ENCODE measurements at regions not wholly inside any gene's neighbourhood (a gene's known extent, or its start where the extent isn't known, plus 50 kb on each side); places are given as distances from the start of the nearest gene placed in this dataset.

DNA sequence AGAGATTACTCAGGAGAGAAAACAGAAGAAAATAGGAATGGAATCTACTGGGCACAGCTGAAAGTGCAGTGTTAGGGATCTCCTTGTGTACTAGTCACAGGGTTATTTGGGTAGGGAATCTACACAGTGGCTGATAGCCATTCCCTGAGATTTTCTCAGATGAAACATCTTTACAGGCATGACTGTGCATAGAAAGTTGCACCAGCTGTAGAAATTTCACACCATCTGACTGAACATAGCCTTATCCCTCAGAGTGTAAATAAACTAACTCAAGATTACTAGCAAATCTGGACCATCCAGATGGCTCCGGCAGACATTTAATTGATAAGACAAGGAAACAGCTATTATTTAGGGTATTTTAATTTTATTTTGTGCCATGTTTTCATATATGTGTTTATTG lies 2053.5 kb upstream of the TENM3 start:
- TF ChIP-seq CTCF (IDR thresholded peaks at IDR 0.05; ENCODE audit: insufficient read depth, low read length) (no peak), GABPA (IDR thresholded peaks at IDR 0.05; ENCODE audit: low read depth) (no peak), SPI1 (IDR thresholded peaks at IDR 0.05; ENCODE audit: borderline replicate concordance, low read depth) (no peak), POLR2AphosphoS5 (IDR thresholded peaks at IDR 0.05; ENCODE audit: low read depth) (no peak)

Measured in HL-60 (cell line).